Fibroblast of skin of scalp (primary cell): ENCODE measurements at regions not wholly inside any gene's neighbourhood (a gene's known extent, or its start where the extent isn't known, plus 50 kb on each side); places are given as distances from the start of the nearest gene placed in this dataset.

Experiments used
- DNase-seq: peaks from one replicate; pipeline ENCODE4 v3.0.0-alpha.2; 2013

GRCh38 chr7:24341691-24342413 lies 57.9 kb downstream of the NPY start:
- DNase-seq = no peak

GRCh38 chr7:24343614-24344013 lies 59.6 kb downstream of the NPY start:
- DNase-seq = no peak

- DNase-seq = no peak
These were observed 62.1 kb downstream of the NPY start for GRCh38 chr7:24346129-24346528.

- DNase-seq = no peak
These were observed 62.7 kb downstream of the NPY start for GRCh38 chr7:24346716-24347115.

- no peak for DNase-seq
These were observed 65.3 kb downstream of the NPY start for GRCh38 chr7:24349339-24349738.

- no peak for DNase-seq
These were observed 70.5 kb downstream of the NPY start for GRCh38 chr7:24354456-24354855.

- DNase-seq = no peak
These were observed 72.9 kb downstream of the NPY start for GRCh38 chr7:24356718-24357386.

GRCh38 chr7:24361001-24361400 lies 77.0 kb downstream of the NPY start:
- DNase-seq = no peak

- DNase-seq = no peak
These were observed 81.6 kb downstream of the NPY start for GRCh38 chr7:24365606-24366005.

GRCh38 chr7:24366876-24367275 lies 82.9 kb downstream of the NPY start:
- no peak for DNase-seq

GRCh38 chr7:24368161-24368560 lies 84.2 kb downstream of the NPY start:
- no peak for DNase-seq

- no peak for DNase-seq
These were observed 86.6 kb downstream of the NPY start for GRCh38 chr7:24370541-24370940.

GRCh38 chr7:24372961-24373955 lies 89.3 kb downstream of the NPY start:
- no peak for DNase-seq

GRCh38 chr7:24378871-24379616 lies 95.1 kb downstream of the NPY start:
- DNase-seq = peak; percentile 45

GRCh38 chr7:24381894-24382505 lies 98.0 kb downstream of the NPY start:
- peak; percentile 24 for DNase-seq

GRCh38 chr7:24383055-24383454 lies 99.1 kb downstream of the NPY start:
- DNase-seq = no peak

- DNase-seq = no peak
These were observed 100.5 kb downstream of the NPY start for GRCh38 chr7:24384362-24385030.

GRCh38 chr7:24388212-24388611 lies 104.2 kb downstream of the NPY start:
- no peak for DNase-seq

GRCh38 chr7:24390376-24391157 lies 106.6 kb downstream of the NPY start:
- no peak for DNase-seq

- DNase-seq = no peak
These were observed 108.8 kb downstream of the NPY start for GRCh38 chr7:24392774-24393173.

GRCh38 chr7:24395512-24395911 lies 111.5 kb downstream of the NPY start:
- DNase-seq = no peak
